H1 (cell line): ENCODE measurements at regions not wholly inside any gene's neighbourhood (a gene's known extent, or its start where the extent isn't known, plus 50 kb on each side); places are given as distances from the start of the nearest gene placed in this dataset.

Experiments used
- ASH2L ChIP-seq: fragments of 200-600, 300-600 bp; sonication (generic); IDR thresholded peaks from one replicate; pipeline ENCODE4 v1.7.1; 2017; ENCODE audit warnings: low read length
- CREB1 ChIP-seq: IDR thresholded peaks from 2 replicates; pipeline ENCODE4 v1.6.1; 2012; ENCODE audit warnings: inconsistent platforms
- EP300 ChIP-seq, 2 experiments: IDR thresholded peaks; 1 replicate in 1 of 2; 2 replicates in 1 of 2; pipeline ENCODE4 v1.6.1; 2011 to 2012; ENCODE audit warnings: low read depth in 2 of 2, low read length in 2 of 2, mild to moderate bottlenecking in 2 of 2, borderline replicate concordance in 1 of 2, inconsistent platforms in 1 of 2, moderate library complexity in 1 of 2
- EZH2 ChIP-seq: fragments of 200-600 bp; sonication (generic); IDR thresholded peaks from 2 replicates; pipeline ENCODE4 v1.7.1; 2012; ENCODE audit warnings: low read depth, mild to moderate bottlenecking, moderate library complexity, low read length, inconsistent platforms; ENCODE audit not compliant: severe bottlenecking
- JUND ChIP-seq: IDR thresholded peaks from 2 replicates; pipeline ENCODE4 v1.6.1; 2011; ENCODE audit warnings: mild to moderate bottlenecking, improper control_type of control experiment, low read length
- KDM4A ChIP-seq: IDR thresholded peaks from one replicate; pipeline ENCODE4 v1.7.1; 2012; ENCODE audit warnings: low read depth, mild to moderate bottlenecking, moderate library complexity, low read length, inconsistent platforms; ENCODE audit not compliant: severe bottlenecking
- SUZ12 ChIP-seq: fragments of 200-600 bp; sonication (generic); IDR thresholded peaks from 2 replicates; pipeline ENCODE4 v1.6.1; 2012; ENCODE audit warnings: mild to moderate bottlenecking, inconsistent platforms, low read length, moderate library complexity, mixed read lengths
- TEAD4 ChIP-seq: IDR thresholded peaks from 2 replicates; pipeline ENCODE4 v1.6.1; 2012; ENCODE audit warnings: low read depth, low read length, inconsistent platforms, mixed read lengths
- TF ChIP-seq, protein P1 (sequence below), 3 experiments: IDR thresholded peaks; 1 replicate in 2 of 3; 2 replicates in 1 of 3; pipeline versions ENCODE4 v1.5.1 to v1.6.1; 2011; ENCODE audit warnings: low read length in 3 of 3, mild to moderate bottlenecking in 3 of 3, inconsistent platforms in 2 of 3, low read depth in 1 of 3, moderate library complexity in 1 of 3; ENCODE audit not compliant: insufficient read depth in 1 of 3; ENCODE audit errors: control extremely low read depth in 1 of 3

GRCh38 chr2:239650674-239651073, 249.9 kb upstream of the HDAC4 start:
- TF ChIP-seq, protein P1, sequence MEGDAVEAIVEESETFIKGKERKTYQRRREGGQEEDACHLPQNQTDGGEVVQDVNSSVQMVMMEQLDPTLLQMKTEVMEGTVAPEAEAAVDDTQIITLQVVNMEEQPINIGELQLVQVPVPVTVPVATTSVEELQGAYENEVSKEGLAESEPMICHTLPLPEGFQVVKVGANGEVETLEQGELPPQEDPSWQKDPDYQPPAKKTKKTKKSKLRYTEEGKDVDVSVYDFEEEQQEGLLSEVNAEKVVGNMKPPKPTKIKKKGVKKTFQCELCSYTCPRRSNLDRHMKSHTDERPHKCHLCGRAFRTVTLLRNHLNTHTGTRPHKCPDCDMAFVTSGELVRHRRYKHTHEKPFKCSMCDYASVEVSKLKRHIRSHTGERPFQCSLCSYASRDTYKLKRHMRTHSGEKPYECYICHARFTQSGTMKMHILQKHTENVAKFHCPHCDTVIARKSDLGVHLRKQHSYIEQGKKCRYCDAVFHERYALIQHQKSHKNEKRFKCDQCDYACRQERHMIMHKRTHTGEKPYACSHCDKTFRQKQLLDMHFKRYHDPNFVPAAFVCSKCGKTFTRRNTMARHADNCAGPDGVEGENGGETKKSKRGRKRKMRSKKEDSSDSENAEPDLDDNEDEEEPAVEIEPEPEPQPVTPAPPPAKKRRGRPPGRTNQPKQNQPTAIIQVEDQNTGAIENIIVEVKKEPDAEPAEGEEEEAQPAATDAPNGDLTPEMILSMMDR (IDR thresholded peaks at IDR 0.05; ENCODE audit: control extremely low read depth in 1 of 3, insufficient read depth in 1 of 3, low read depth in 1 of 3, low read length in 3 of 3) = no peak
- TF ChIP-seq EZH2 (no peak), SUZ12 (no peak), CREB1 (no peak), KDM4A (no peak), EP300 (IDR thresholded peaks at IDR 0.05; ENCODE audit: borderline replicate concordance in 1 of 2, low read depth in 2 of 2, low read length in 2 of 2) (no peak), TEAD4 (no peak), ASH2L (no peak), JUND (no peak)
